ENCODE measurements at regions not wholly inside any gene's neighbourhood (a gene's known extent, or its start where the extent isn't known, plus 50 kb on each side); places are given as distances from the start of the nearest gene placed in this dataset.

GRCh38 chr6:95413789-95414188, 163.5 kb upstream of the MANEA start (continued):
- no peak for TF ChIP-seq PHF21A (IDR thresholded peaks at IDR 0.05; ENCODE audit: borderline replicate concordance, low read depth)
- no peak for TF ChIP-seq RAD51 (IDR thresholded peaks at IDR 0.05; ENCODE audit: borderline replicate concordance, low read depth)

GRCh38 chr6:95417856-95418255, 159.5 kb upstream of the MANEA start:
- no TSS peak for BruUV-seq (replicated peaks)
- no peaks in the 10 kb centered on the region for H3K4me1 ChIP-seq (replicated peaks in 1 of 2; ENCODE audit: control insufficient read depth in 2 of 2, insufficient read depth in 2 of 2, low read length in 2 of 2)
- 0% methylated on average over 1 of the region's 1 CpG for WGBS (ENCODE audit: insufficient coverage, low coverage, missing lambda C conversion rate)
- TF ChIP-seq PTBP1 (IDR thresholded peaks at IDR 0.05; ENCODE audit: low read depth, low read length) (no peak), NR4A1 (CRISPR knock-in tag; IDR thresholded peaks at IDR 0.05) (no peak), NR4A1 (tag; IDR thresholded peaks at IDR 0.05) (no peak), ZNF280B (CRISPR knock-in tag; IDR thresholded peaks at IDR 0.05) (no peak), TAF7 (tag; IDR thresholded peaks at IDR 0.05) (no peak), BRCA1 (IDR thresholded peaks at IDR 0.05) (no peak), BRCA1 (CRISPR knock-in tag; IDR thresholded peaks at IDR 0.05) (no peak), ZZZ3 (IDR thresholded peaks at IDR 0.05) (no peak), THRAP3 (IDR thresholded peaks at IDR 0.05; ENCODE audit: borderline replicate concordance) (no peak), HMGN3 (IDR thresholded peaks at IDR 0.05; ENCODE audit: borderline replicate concordance, extremely low read depth, insufficient read length, low read depth, low read length) (no peak), GATA2 (CRISPR knock-in tag; IDR thresholded peaks at IDR 0.05) (no peak), ARID4B (CRISPR knock-in tag; IDR thresholded peaks at IDR 0.05) (no peak), BRD9 (IDR thresholded peaks at IDR 0.05; ENCODE audit: low read depth, partially characterized antibody) (no peak), ZNF133 (CRISPR knock-in tag; IDR thresholded peaks at IDR 0.05) (no peak), HSF4 (CRISPR knock-in tag; IDR thresholded peaks at IDR 0.05; ENCODE audit: borderline replicate concordance) (no peak), COPS2 (conservative IDR thresholded peaks at IDR 0.05) (no peak), FOXA1 (IDR thresholded peaks at IDR 0.05; ENCODE audit: borderline replicate concordance) (no peak), CCAR2 (IDR thresholded peaks at IDR 0.05; ENCODE audit: low read depth, low read length) (no peak)
- H3K79me2 ChIP-seq (ENCODE audit: control insufficient read depth, insufficient read depth, low read length) = no peaks in the 10 kb centered on the region
- no peak overlapping the region for H3K27ac ChIP-seq (ENCODE audit: extremely low read depth, low read depth, low read length)
- POLR2A ChIA-PET = no interaction called here
- H3K4me2 ChIP-seq (ENCODE audit: insufficient read depth, low read length) = no peak overlapping the region
- no peak for ATAC-seq
- DNase-seq (ENCODE audit: extremely low read depth in 1 of 4, low spot score in 3 of 4) = no peak
- no peaks in the 10 kb centered on the region for H3K9me3 ChIP-seq (replicated peaks; ENCODE audit: control insufficient read depth, insufficient read depth, low read depth, low read length)
- in situ Hi-C loops (cut with MboI) (no loop called here), intact Hi-C loops (cut with micrococcal nuclease) (no loop called here)
- H3K4me3 ChIP-seq = no peak overlapping the region
- H3K27me3 ChIP-seq (ENCODE audit: control insufficient read depth in 2 of 2, insufficient read depth in 2 of 2, low read length in 2 of 2) = no peaks in the 10 kb centered on the region
- no peak overlapping the region for H2AFZ ChIP-seq (ENCODE audit: low read depth, low read length)
- no peaks in the 10 kb centered on the region for H4K20me1 ChIP-seq (replicated peaks; ENCODE audit: control insufficient read depth, insufficient read depth, low read length)
- no peak overlapping the region for H3K9ac ChIP-seq (ENCODE audit: insufficient read depth in 1 of 2, low read depth in 2 of 2, low read length in 2 of 2)
- no peaks in the 10 kb centered on the region for H3K36me3 ChIP-seq (ENCODE audit: control insufficient read depth, insufficient read depth, low read length)
- no peaks in the 10 kb centered on the region for H3K9me1 ChIP-seq (ENCODE audit: control insufficient read depth, insufficient read depth, low read length)
- CTCF ChIA-PET (ENCODE audit: low intra/inter-chr PET ratio) = no interaction called here
- no peak for FAIRE-seq
